Right lobe of liver (tissue), 4 donors: ENCODE measurements at regions not wholly inside any gene's neighbourhood (a gene's known extent, or its start where the extent isn't known, plus 50 kb on each side); places are given as distances from the start of the nearest gene placed in this dataset.

Experiments used
- CTCF ChIP-seq, 4 donors: fragments of 200-600 bp in 3 of 4; fragments of 450-650 bp in 1 of 4; IDR thresholded peaks; one replicate each; pipeline versions ENCODE4 v1.5.1 to v1.8.0; 2016 to 2022; ENCODE audit warnings: antibody characterized with exemption in 4 of 4, mild to moderate bottlenecking in 2 of 4
- POLR2A ChIP-seq: fragments of 450-650 bp; IDR thresholded peaks from one replicate; pipeline ENCODE4 v1.6.1; 2017; ENCODE audit warnings: antibody characterized with exemption, mild to moderate bottlenecking
- donor health status: DM: no; HTN: no; CAD: no.
- donor health status: DM: no; HTN: no; CAD: no.
- donor health status: DM: no; HTN: yes; CAD: no.

GRCh38 chr2:145416640-145417039 is 896.7 kb upstream of the ZEB2 start:
- TF ChIP-seq POLR2A (no peak), CTCF (IDR thresholded peaks at IDR 0.05) (no peak)
